ENCODE measurements at regions not wholly inside any gene's neighbourhood (a gene's known extent, or its start where the extent isn't known, plus 50 kb on each side); places are given as distances from the start of the nearest gene placed in this dataset.

DNA sequence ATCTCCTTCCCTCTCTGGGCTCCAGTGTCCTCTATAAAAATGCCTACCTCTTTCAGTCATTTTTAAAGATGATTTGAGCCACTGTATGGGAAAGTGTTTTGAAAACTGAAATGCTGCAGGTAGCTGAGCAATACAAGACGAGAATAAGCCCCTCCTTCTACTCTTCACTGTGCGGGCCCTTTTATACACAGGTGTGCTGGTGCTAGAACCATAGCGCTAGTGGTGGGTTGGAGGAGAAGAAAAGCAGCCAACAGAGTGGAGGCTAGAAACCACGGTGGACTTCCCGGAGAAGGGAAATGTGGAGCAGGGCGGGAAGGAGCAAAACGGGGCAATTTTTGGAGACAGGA is 58.2 kb upstream of the DLX4 start:
- no peaks in the 10 kb centered on the region for H3K36me3 ChIP-seq (ENCODE audit: control insufficient read depth, insufficient read depth, low read length)
- peaks cover 54% of the 10 kb centered on the region for H3K27me3 ChIP-seq (ENCODE audit: control insufficient read depth, insufficient read depth, low read length)
- no peaks in the 10 kb centered on the region for H3K4me1 ChIP-seq (ENCODE audit: control insufficient read depth, insufficient read depth, low read length)
- H3K27ac ChIP-seq (ENCODE audit: low read depth, low read length): no peak overlapping the region
- H3K9ac ChIP-seq (ENCODE audit: low read length): no peak overlapping the region
- H3K4me3 ChIP-seq (ENCODE audit: low read length): no peak overlapping the region

DNA sequence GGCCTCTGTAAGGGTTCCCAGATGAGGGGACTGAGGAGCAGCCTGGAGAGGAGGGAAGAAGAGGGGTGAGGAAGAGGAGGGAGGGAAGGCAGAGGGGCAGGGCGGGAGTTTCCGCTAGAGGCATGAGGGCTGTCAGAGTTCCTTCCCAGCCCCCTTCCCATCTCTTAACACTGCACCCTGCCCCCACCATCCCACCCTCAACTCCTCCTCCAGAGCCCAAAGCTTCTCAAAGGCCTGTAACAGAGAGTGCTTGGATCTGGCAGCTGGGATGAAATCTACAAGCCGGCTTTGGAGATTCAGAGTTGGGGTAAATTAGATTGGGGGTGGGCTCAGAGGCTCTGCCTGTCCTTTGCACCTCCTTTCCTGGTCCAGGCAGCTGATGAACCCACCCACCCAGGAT is 57.3 kb upstream of the DLX4 start:
- H3K9ac ChIP-seq (ENCODE audit: low read length): no peak overlapping the region
- no peaks in the 10 kb centered on the region for H3K36me3 ChIP-seq (ENCODE audit: control insufficient read depth, insufficient read depth, low read length)
- no peaks in the 10 kb centered on the region for H3K4me1 ChIP-seq (ENCODE audit: control insufficient read depth, insufficient read depth, low read length)
- H3K4me3 ChIP-seq (ENCODE audit: low read length): no peak overlapping the region
- H3K27me3 ChIP-seq (ENCODE audit: control insufficient read depth, insufficient read depth, low read length): peaks cover 51% of the 10 kb centered on the region
- H3K27ac ChIP-seq (ENCODE audit: low read depth, low read length): no peak overlapping the region

- Histone ChIP-seq H3K27me3 (ENCODE audit: control insufficient read depth, insufficient read depth, low read length) (peaks cover 41% of the 10 kb centered on the region), H3K36me3 (ENCODE audit: control insufficient read depth, insufficient read depth, low read length) (no peaks in the 10 kb centered on the region), H3K9ac (ENCODE audit: low read length) (no peak overlapping the region), H3K27ac (ENCODE audit: low read depth, low read length) (no peak overlapping the region), H3K4me3 (ENCODE audit: low read length) (no peak overlapping the region), H3K4me1 (ENCODE audit: control insufficient read depth, insufficient read depth, low read length) (no peaks in the 10 kb centered on the region)
Measured at GRCh38 chr17:49913226-49914095, 55.5 kb upstream of the DLX4 start.

GRCh38 chr17:49914096-49914490 is 54.9 kb upstream of the DLX4 start:
- Histone ChIP-seq H3K27ac (ENCODE audit: low read depth, low read length) (no peak overlapping the region), H3K4me1 (ENCODE audit: control insufficient read depth, insufficient read depth, low read length) (no peaks in the 10 kb centered on the region), H3K27me3 (ENCODE audit: control insufficient read depth, insufficient read depth, low read length) (peaks cover 37% of the 10 kb centered on the region), H3K4me3 (ENCODE audit: low read length) (no peak overlapping the region), H3K9ac (ENCODE audit: low read length) (no peak overlapping the region), H3K36me3 (ENCODE audit: control insufficient read depth, insufficient read depth, low read length) (no peaks in the 10 kb centered on the region)

- no peak overlapping the region for H3K4me3 ChIP-seq (ENCODE audit: low read length)
- H3K27me3 ChIP-seq (ENCODE audit: control insufficient read depth, insufficient read depth, low read length): peaks cover 33% of the 10 kb centered on the region
Measured at GRCh38 chr17:49914664-49915063, 54.3 kb upstream of the DLX4 start.

GRCh38 chr17:49915260-49915659 is 53.7 kb upstream of the DLX4 start:
- Histone ChIP-seq H3K27ac (ENCODE audit: low read depth, low read length) (no peak overlapping the region), H3K9ac (ENCODE audit: low read length) (no peak overlapping the region), H3K27me3 (ENCODE audit: control insufficient read depth, insufficient read depth, low read length) (peaks cover 27% of the 10 kb centered on the region), H3K36me3 (ENCODE audit: control insufficient read depth, insufficient read depth, low read length) (no peaks in the 10 kb centered on the region), H3K4me1 (ENCODE audit: control insufficient read depth, insufficient read depth, low read length) (no peaks in the 10 kb centered on the region), H3K4me3 (ENCODE audit: low read length) (no peak overlapping the region)

More at GRCh38 chr17:49914664-49915063, 54.3 kb upstream of the DLX4 start:
- no peaks in the 10 kb centered on the region for H3K4me1 ChIP-seq (ENCODE audit: control insufficient read depth, insufficient read depth, low read length)
- H3K9ac ChIP-seq (ENCODE audit: low read length): no peak overlapping the region
- no peak overlapping the region for H3K27ac ChIP-seq (ENCODE audit: low read depth, low read length)
- H3K36me3 ChIP-seq (ENCODE audit: control insufficient read depth, insufficient read depth, low read length): no peaks in the 10 kb centered on the region

- H3K9ac ChIP-seq (ENCODE audit: low read length): no peak overlapping the region
- no peaks in the 10 kb centered on the region for H3K4me1 ChIP-seq (ENCODE audit: control insufficient read depth, insufficient read depth, low read length)
- peaks cover 23% of the 10 kb centered on the region for H3K27me3 ChIP-seq (ENCODE audit: control insufficient read depth, insufficient read depth, low read length)
- H3K36me3 ChIP-seq (ENCODE audit: control insufficient read depth, insufficient read depth, low read length): no peaks in the 10 kb centered on the region
- no peak overlapping the region for H3K27ac ChIP-seq (ENCODE audit: low read depth, low read length)
- H3K4me3 ChIP-seq (ENCODE audit: low read length): no peak overlapping the region
Measured at GRCh38 chr17:49915670-49916069, 53.3 kb upstream of the DLX4 start.

GRCh38 chr17:49916854-49917515 is 52.0 kb upstream of the DLX4 start:
- Histone ChIP-seq H3K4me3 (ENCODE audit: low read length) (no peak overlapping the region), H3K27me3 (ENCODE audit: control insufficient read depth, insufficient read depth, low read length) (peaks cover 11% of the 10 kb centered on the region), H3K36me3 (ENCODE audit: control insufficient read depth, insufficient read depth, low read length) (no peaks in the 10 kb centered on the region), H3K4me1 (ENCODE audit: control insufficient read depth, insufficient read depth, low read length) (no peaks in the 10 kb centered on the region), H3K9ac (ENCODE audit: low read length) (no peak overlapping the region), H3K27ac (ENCODE audit: low read depth, low read length) (no peak overlapping the region)

DNA sequence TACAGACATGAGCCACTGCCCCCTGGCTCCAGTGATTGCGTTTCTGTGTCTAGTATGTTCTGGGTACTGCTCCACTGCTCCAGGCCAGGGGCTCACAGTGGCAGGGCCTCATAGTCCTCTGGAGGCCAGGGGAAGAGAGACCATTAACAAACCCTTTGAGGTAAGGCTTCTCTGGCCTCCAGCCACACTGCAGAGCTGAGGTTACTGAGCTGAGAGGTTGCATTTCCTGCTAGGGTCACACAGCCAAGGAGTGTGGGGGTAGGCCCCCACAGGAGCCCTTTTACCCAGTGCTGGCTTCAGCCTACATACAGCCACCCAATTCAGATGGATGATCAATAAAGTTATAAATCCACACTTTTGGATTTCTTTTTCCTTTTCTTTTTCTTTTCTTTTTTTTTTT is 50.4 kb upstream of the DLX4 start:
- Histone ChIP-seq H3K27ac (ENCODE audit: low read depth, low read length) (no peak overlapping the region), H3K27me3 (ENCODE audit: control insufficient read depth, insufficient read depth, low read length) (peaks cover 7% of the 10 kb centered on the region)

More for the DNA sequence above, 50.4 kb upstream of the DLX4 start:
- Histone ChIP-seq H3K9ac (ENCODE audit: low read length) (no peak overlapping the region), H3K4me1 (ENCODE audit: control insufficient read depth, insufficient read depth, low read length) (no peaks in the 10 kb centered on the region), H3K4me3 (ENCODE audit: low read length) (no peak overlapping the region), H3K36me3 (ENCODE audit: control insufficient read depth, insufficient read depth, low read length) (no peaks in the 10 kb centered on the region)
